ENCODE measurements at regions not wholly inside any gene's neighbourhood (a gene's known extent, or its start where the extent isn't known, plus 50 kb on each side); places are given as distances from the start of the nearest gene placed in this dataset.

DNA sequence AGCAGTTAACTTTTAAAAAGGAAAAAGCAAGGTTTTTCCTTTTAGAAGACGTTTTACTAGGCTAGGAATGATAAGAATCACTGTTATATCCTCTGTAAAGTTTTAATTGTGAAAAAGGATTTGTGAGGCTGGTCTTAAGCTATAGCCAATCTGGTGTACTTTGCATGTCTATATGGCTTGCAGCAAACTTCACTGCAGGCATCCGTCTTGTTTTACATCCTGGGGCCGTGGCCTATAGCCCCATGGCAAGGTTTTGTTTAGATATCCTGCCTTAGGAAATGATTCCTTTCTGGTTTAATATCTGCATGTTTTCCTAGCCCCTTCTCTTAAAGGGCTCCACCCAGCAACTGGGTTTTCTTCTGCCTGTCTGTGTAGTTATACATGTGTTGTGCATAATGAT lies 272.8 kb downstream of the ICE1 start:
- TF ChIP-seq ZBTB7A (IDR thresholded peaks at IDR 0.05; ENCODE audit: low read depth) (no peak), CEBPB (IDR thresholded peaks at IDR 0.05) (no peak), REST (IDR thresholded peaks at IDR 0.05; ENCODE audit: low read depth) (no peak), NFIC (IDR thresholded peaks at IDR 0.05) (no peak), EGR1 (IDR thresholded peaks at IDR 0.05) (no peak), RAD21 (IDR thresholded peaks at IDR 0.05; ENCODE audit: low read depth) (no peak), EP300 (IDR thresholded peaks at IDR 0.05; ENCODE audit: borderline replicate concordance) (no peak), TCF12 (IDR thresholded peaks at IDR 0.05; ENCODE audit: low read depth) (no peak), YY1 (IDR thresholded peaks at IDR 0.05; ENCODE audit: low read depth) (no peak), CREB1 (IDR thresholded peaks at IDR 0.05; ENCODE audit: low read depth) (no peak), MAX (IDR thresholded peaks at IDR 0.05) (no peak), TAF1 (IDR thresholded peaks at IDR 0.05; ENCODE audit: low read depth) (no peak), USF1 (IDR thresholded peaks at IDR 0.05) (no peak), FOXM1 (IDR thresholded peaks at IDR 0.05; ENCODE audit: borderline replicate concordance, low read depth) (no peak)
